Activated CD4-positive, alpha-beta T cell treated with anti-CD3 and anti-CD28 coated beads, Interleukin-2, amount 10 ng/mL, durations not matched to agents 24 days and 14 days (primary cell): ENCODE measurements at regions not wholly inside any gene's neighbourhood (a gene's known extent, or its start where the extent isn't known, plus 50 kb on each side); places are given as distances from the start of the nearest gene placed in this dataset.

Experiments used
- DNase-seq: peaks from one replicate; pipeline ENCODE4 v3.0.0; 2022
- H3K27ac Mint-ChIP-seq: one replicate; pipeline ENCODE4 v1.8.0; 2022; ENCODE audit warnings: mild to moderate bottlenecking, mixed read lengths
- H3K27me3 Mint-ChIP-seq: one replicate; pipeline ENCODE4 v1.8.0; 2022; ENCODE audit warnings: mixed read lengths
- H3K36me3 Mint-ChIP-seq: one replicate; pipeline ENCODE4 v1.8.0; 2022; ENCODE audit warnings: low read depth, mild to moderate bottlenecking, mixed read lengths
- H3K4me1 Mint-ChIP-seq: one replicate; pipeline ENCODE4 v1.8.0; 2021; ENCODE audit warnings: mixed read lengths
- H3K4me3 Mint-ChIP-seq: one replicate; pipeline ENCODE4 v1.8.0; 2022; ENCODE audit warnings: mild to moderate bottlenecking, moderate library complexity, mixed read lengths
- H3K9me3 Mint-ChIP-seq: one replicate; pipeline ENCODE4 v1.8.0; 2021; ENCODE audit warnings: mixed read lengths
- intact Hi-C: fragments of 100-400 bp; cut with micrococcal nuclease; formaldehyde crosslinking; loops from one replicate; pipeline ENCODE4 v1.15.1; 2023

DNA sequence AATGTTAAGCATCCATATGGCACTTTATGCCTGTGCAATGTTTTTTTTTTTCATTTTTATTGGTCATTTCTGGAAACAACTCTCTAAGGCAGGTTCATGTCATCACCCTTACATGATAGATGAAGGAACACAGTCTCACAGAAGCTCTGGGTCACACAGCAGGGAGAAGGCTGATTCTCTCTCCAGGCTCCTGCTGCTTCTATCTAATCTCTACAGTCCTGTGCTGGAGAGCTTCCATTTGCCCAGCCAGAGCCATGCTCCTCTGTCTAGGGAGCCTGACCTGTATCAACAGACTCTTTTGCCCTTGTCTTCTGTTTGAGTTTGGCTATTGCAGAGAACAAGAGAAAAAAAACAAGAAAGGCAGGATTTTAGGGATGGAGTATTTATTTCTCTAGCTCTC, 584.8 kb downstream of the MBD2 start:
- no peak for DNase-seq
- Mint-ChIP-seq H3K27ac (no peak overlapping the region), H3K4me1 (no peaks in the 10 kb centered on the region), H3K9me3 (peaks cover 6% of the 10 kb centered on the region), H3K27me3 (no peaks in the 10 kb centered on the region), H3K36me3 (no peaks in the 10 kb centered on the region), H3K4me3 (no peak overlapping the region)
- intact Hi-C loops = no loop called here

- no peaks in the 10 kb centered on the region for H3K27me3 Mint-ChIP-seq
- H3K4me1 Mint-ChIP-seq = no peaks in the 10 kb centered on the region
- DNase-seq = no peak
- no peaks in the 10 kb centered on the region for H3K36me3 Mint-ChIP-seq
- H3K27ac Mint-ChIP-seq = no peak overlapping the region
- intact Hi-C loops = no loop called here
- no peak overlapping the region for H3K4me3 Mint-ChIP-seq
- H3K9me3 Mint-ChIP-seq = peaks cover 15% of the 10 kb centered on the region
Observed at GRCh38 chr18:53629337-53629736, 595.1 kb downstream of the MBD2 start.

DNA sequence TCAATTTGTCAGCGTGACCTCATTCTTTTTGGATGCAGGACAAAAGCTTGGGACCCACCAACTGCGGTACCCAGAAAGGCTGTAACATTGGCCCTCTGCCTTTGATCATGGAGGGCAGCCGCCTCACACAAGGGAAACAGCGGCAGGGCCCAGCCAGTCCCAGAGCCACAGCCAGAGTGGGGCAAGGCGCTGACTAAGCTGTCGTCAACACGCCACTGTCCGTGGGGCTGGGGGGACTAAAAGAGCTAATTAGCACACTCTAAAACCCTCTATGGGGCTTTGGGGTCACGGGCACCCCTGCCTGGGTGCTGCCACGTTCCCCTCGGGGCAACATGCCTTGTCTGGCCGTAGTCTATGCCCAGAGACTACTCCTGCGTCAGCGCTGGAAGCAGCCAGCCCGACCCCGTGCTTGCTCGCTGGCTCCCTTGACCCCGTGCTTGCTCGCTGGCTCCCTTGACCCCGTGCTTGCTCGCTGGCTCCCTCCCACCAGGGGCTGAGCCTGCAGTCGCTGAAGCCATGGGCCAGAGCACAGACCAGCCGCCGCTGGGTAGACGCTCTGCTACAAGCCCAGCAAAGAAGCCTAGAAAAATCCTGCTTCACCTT, 598.4 kb downstream of the MBD2 start:
- Mint-ChIP-seq H3K36me3 (no peaks in the 10 kb centered on the region), H3K9me3 (peaks cover 4% of the 10 kb centered on the region)

GRCh38 chr18:53610957-53611356, 613.5 kb downstream of the MBD2 start:
- Mint-ChIP-seq H3K4me3 (no peak overlapping the region), H3K27me3 (no peaks in the 10 kb centered on the region), H3K9me3 (no peaks in the 10 kb centered on the region), H3K36me3 (no peaks in the 10 kb centered on the region), H3K4me1 (peaks cover 2% of the 10 kb centered on the region), H3K27ac (no peak overlapping the region)
- intact Hi-C loops = no loop called here
- DNase-seq = no peak

More for the DNA sequence above, 598.4 kb downstream of the MBD2 start:
- intact Hi-C loops = no loop called here
- Mint-ChIP-seq H3K4me3 (no peak overlapping the region), H3K27me3 (no peaks in the 10 kb centered on the region), H3K4me1 (no peaks in the 10 kb centered on the region), H3K27ac (no peak overlapping the region)
- DNase-seq = no peak

DNA sequence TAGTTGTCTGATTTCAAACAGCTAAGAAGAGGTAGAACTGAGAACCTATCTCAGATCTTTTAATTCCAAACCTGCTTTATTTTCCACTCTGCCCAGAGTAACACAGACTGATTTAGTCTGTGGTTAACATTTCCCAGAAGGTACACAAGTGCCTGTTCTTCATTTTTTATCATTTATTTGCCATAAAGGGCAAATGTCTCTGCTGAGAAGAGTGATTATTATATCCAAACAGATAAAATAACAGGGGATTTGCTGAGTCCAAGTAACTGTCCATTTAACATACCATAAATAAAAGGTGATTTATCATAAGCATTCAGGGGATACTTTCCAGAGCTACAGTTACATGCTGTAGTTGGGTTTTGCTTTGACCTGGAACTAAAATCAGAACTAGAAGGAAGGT, 617.7 kb downstream of the MBD2 start:
- Mint-ChIP-seq H3K36me3 (no peaks in the 10 kb centered on the region), H3K4me3 (no peak overlapping the region), H3K27ac (no peak overlapping the region), H3K9me3 (no peaks in the 10 kb centered on the region), H3K4me1 (peaks cover 2% of the 10 kb centered on the region), H3K27me3 (no peaks in the 10 kb centered on the region)
- no peak for DNase-seq
- intact Hi-C loops = no loop called here

DNA sequence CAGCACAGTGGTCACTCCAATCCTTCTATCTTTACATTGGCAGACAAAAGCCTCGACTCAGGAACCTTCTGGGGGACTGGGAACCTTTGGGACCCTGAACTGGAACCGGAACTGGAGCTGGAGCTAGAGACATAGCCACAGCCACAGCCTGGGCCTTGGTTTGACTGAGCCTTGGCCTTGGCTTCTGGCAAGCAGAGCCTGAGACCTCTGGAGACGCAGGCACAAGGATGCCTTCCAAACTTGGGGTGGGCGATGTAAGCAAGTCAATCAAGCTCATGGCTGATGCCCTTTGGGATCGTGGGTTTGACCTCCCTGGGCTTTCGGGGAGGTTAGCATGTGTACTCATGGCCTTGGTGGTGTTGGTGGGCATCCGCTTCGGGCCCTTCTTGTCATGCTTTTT, 619.3 kb downstream of the MBD2 start:
- no peak overlapping the region for H3K4me3 Mint-ChIP-seq
- H3K9me3 Mint-ChIP-seq = no peaks in the 10 kb centered on the region
- H3K27me3 Mint-ChIP-seq = no peaks in the 10 kb centered on the region
- no peak for DNase-seq
- no peak overlapping the region for H3K27ac Mint-ChIP-seq
- H3K36me3 Mint-ChIP-seq = no peaks in the 10 kb centered on the region
- intact Hi-C loops = no loop called here
- H3K4me1 Mint-ChIP-seq = no peaks in the 10 kb centered on the region

- H3K27me3 Mint-ChIP-seq = no peaks in the 10 kb centered on the region
- H3K4me1 Mint-ChIP-seq = no peaks in the 10 kb centered on the region
- H3K36me3 Mint-ChIP-seq = no peaks in the 10 kb centered on the region
- no peak for DNase-seq
- intact Hi-C loops = no loop called here
- no peak overlapping the region for H3K4me3 Mint-ChIP-seq
- H3K27ac Mint-ChIP-seq = no peak overlapping the region
- H3K9me3 Mint-ChIP-seq = no peaks in the 10 kb centered on the region
Observed at GRCh38 chr18:53603276-53603675, 621.2 kb downstream of the MBD2 start.

DNA sequence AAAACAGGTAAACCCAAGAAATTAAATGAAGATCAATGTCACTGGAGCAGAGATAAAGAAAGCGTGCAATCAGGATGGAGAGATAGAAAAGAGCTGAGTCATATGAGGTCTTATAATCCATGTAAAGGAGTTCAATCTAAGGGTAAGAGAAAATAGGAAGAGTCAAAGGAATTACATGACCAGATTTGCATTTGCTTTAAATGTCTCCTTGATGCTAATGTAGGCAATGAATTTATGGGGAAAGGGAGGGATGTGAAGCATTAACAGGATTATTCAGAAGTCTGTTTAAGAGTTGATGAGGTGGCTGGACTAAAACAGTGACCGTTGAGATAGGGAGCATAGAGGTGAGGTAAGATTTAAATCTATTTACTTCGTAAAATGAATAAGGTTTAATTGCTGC, 623.1 kb downstream of the MBD2 start:
- Mint-ChIP-seq H3K27me3 (no peaks in the 10 kb centered on the region), H3K36me3 (no peaks in the 10 kb centered on the region), H3K27ac (no peak overlapping the region), H3K4me1 (no peaks in the 10 kb centered on the region), H3K9me3 (no peaks in the 10 kb centered on the region), H3K4me3 (no peak overlapping the region)
- DNase-seq = no peak
- intact Hi-C loops = no loop called here

DNA sequence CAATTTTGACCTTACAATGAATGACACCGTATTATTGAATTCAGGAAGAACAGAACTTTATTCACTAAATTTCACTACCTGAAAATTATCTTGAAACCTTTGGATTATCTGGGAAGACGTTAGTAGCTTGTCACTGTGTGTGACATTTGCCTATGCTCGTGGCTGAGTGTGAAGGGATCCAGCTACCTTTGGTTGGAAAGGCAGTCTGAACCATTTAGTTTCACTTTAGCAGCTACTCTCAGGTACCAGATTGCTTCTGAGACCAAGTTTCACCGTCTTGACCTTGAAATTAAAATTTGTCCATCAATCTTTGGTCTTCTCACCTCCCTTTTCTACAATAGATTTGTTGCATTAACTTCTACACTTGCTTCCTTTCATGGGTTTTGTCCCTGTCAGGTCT, 637.5 kb downstream of the MBD2 start:
- no peaks in the 10 kb centered on the region for H3K36me3 Mint-ChIP-seq
- H3K4me1 Mint-ChIP-seq = no peaks in the 10 kb centered on the region
- H3K27me3 Mint-ChIP-seq = no peaks in the 10 kb centered on the region
- no peak overlapping the region for H3K4me3 Mint-ChIP-seq
- intact Hi-C loops = no loop called here
- H3K27ac Mint-ChIP-seq = no peak overlapping the region
- DNase-seq = no peak
- H3K9me3 Mint-ChIP-seq = peaks cover 14% of the 10 kb centered on the region
